Fibroblast of lung (primary cell): ENCODE measurements at regions not wholly inside any gene's neighbourhood (a gene's known extent, or its start where the extent isn't known, plus 50 kb on each side); places are given as distances from the start of the nearest gene placed in this dataset.

Source experiments
- EZH2 ChIP-seq: IDR thresholded peaks from 2 replicates; pipeline ENCODE4 v1.5.1; 2012; ENCODE audit warnings: low read length, control low read depth, mild to moderate bottlenecking; ENCODE audit errors: missing control alignments
- TF ChIP-seq, protein P1 (sequence below), 2 donors: IDR thresholded peaks in 1 of 2; conservative IDR thresholded peaks in 1 of 2; 1 replicate in 1 of 2; 2 replicates in 1 of 2; pipeline ENCODE4 v1.5.1; 2011 to 2012; ENCODE audit warnings: low read length in 2 of 2, control low read depth in 1 of 2, inconsistent platforms in 1 of 2, low read depth in 1 of 2, mild to moderate bottlenecking in 1 of 2

DNA sequence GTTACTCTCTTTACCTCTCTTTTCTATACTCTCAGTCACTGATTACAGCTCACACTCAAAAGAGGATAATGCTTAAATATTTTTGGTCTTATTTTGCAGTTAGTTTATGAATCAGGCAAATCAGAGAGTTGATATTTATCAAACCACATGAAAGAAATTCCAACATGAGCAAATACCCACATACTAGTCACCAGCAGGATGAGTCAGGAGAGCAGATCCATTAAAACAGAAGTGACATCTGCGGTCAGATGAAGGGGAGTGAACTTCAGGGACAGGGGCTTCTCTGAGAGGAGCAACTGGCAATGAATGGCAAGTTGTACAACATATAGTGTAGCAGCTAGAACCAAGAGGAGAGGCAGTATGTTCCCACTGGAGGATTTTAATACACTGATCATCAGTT, 258.7 kb downstream of the SYT10 start:
- TF ChIP-seq, protein P1, sequence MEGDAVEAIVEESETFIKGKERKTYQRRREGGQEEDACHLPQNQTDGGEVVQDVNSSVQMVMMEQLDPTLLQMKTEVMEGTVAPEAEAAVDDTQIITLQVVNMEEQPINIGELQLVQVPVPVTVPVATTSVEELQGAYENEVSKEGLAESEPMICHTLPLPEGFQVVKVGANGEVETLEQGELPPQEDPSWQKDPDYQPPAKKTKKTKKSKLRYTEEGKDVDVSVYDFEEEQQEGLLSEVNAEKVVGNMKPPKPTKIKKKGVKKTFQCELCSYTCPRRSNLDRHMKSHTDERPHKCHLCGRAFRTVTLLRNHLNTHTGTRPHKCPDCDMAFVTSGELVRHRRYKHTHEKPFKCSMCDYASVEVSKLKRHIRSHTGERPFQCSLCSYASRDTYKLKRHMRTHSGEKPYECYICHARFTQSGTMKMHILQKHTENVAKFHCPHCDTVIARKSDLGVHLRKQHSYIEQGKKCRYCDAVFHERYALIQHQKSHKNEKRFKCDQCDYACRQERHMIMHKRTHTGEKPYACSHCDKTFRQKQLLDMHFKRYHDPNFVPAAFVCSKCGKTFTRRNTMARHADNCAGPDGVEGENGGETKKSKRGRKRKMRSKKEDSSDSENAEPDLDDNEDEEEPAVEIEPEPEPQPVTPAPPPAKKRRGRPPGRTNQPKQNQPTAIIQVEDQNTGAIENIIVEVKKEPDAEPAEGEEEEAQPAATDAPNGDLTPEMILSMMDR (conservative IDR thresholded peaks at IDR 0.05 in 1 of 2, IDR thresholded peaks at IDR 0.05 in 1 of 2; ENCODE audit: low read depth in 1 of 2, low read length in 2 of 2), result no peak
- no peak for TF ChIP-seq EZH2
